Daoy (cell line): ENCODE measurements at regions not wholly inside any gene's neighbourhood (a gene's known extent, or its start where the extent isn't known, plus 50 kb on each side); places are given as distances from the start of the nearest gene placed in this dataset.
A peak's percentile ranks its signal among the peaks of the same experiment; 100 is the strongest.
"Not testable (repeated sequence)": the region's sequence is repeated elsewhere in the genome, so short reads cannot be mapped to it uniquely, and the experiment has no call there.

ENCODE experiments used
- DNase-seq: peaks from one replicate; pipeline ENCODE4 v3.0.0-alpha.2; 2015; ENCODE audit warnings: low read depth

GRCh38 chr6:137802408-137803182 is 64.5 kb upstream of the TNFAIP3 start:
- no peak for DNase-seq

GRCh38 chr6:137804637-137805036 is 62.4 kb upstream of the TNFAIP3 start:
- DNase-seq: no peak

GRCh38 chr6:137805622-137806021 is 61.4 kb upstream of the TNFAIP3 start:
- DNase-seq: no peak

- DNase-seq: no peak
Observed at GRCh38 chr6:137806914-137807682, 60.0 kb upstream of the TNFAIP3 start.

GRCh38 chr6:137808191-137808590 is 58.9 kb upstream of the TNFAIP3 start:
- peak; percentile 58 for DNase-seq

- DNase-seq: no peak
Observed at GRCh38 chr6:137808836-137809315, 58.2 kb upstream of the TNFAIP3 start.

GRCh38 chr6:137809895-137810553 is 57.0 kb upstream of the TNFAIP3 start:
- not testable (repeated sequence) for DNase-seq

GRCh38 chr6:137810554-137811120 is 56.4 kb upstream of the TNFAIP3 start:
- no peak for DNase-seq

GRCh38 chr6:137811121-137811915 is 55.7 kb upstream of the TNFAIP3 start:
- DNase-seq: peak; percentile 95

GRCh38 chr6:137811916-137812553 is 55.0 kb upstream of the TNFAIP3 start:
- no peak for DNase-seq

GRCh38 chr6:137813308-137813970 is 53.6 kb upstream of the TNFAIP3 start:
- DNase-seq: no peak

- DNase-seq: not testable (repeated sequence)
Observed at GRCh38 chr6:137814030-137814429, 53.0 kb upstream of the TNFAIP3 start.

GRCh38 chr6:137815692-137816091 is 51.4 kb upstream of the TNFAIP3 start:
- DNase-seq: no peak

- DNase-seq: peak; percentile 51
Observed at GRCh38 chr6:137816133-137816579, 50.9 kb upstream of the TNFAIP3 start.

GRCh38 chr6:137816688-137817618 is 50.1 kb upstream of the TNFAIP3 start:
- no peak for DNase-seq
